ENCODE measurements at regions not wholly inside any gene's neighbourhood (a gene's known extent, or its start where the extent isn't known, plus 50 kb on each side); places are given as distances from the start of the nearest gene placed in this dataset.
A peak's percentile ranks its signal among the peaks of the same experiment; 100 is the strongest.

DNA sequence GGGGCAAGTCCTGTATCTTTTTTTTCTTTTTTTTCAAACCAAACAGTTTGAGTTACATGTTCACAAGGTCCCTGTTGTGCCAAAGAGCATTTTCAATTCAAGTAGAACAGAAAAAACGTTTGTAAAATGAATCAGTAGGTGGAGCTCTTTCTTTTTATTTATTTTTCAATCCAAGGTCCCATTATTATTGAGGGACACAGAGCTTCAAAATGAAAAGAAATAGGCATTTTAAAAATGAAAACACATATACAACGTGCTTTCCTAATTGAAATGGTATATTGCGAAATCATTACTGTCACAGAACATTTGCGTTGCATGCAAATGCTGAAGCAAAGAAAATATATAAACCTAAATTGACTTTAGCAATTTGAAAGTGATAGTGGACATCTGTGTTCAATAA, 711.0 kb downstream of the MECOM start:
- H3K56ac ChIP-seq (ENCODE audit: extremely low read depth, insufficient read depth, low read length), result no peak overlapping the region
- no peak overlapping the region for H3K23ac ChIP-seq (ENCODE audit: low read depth, low read length)
- H3K36me3 ChIP-seq (ENCODE audit: control insufficient read depth, insufficient read depth, low read length), result no peaks in the 10 kb centered on the region
- ATAC-seq (ENCODE audit: low read depth), result peak; percentile 76; the same call in 1 of the 2 replicates
- H2BK120ac ChIP-seq (ENCODE audit: low read depth, low read length), result no peak overlapping the region
- H3K4me1 ChIP-seq (ENCODE audit: control insufficient read depth, insufficient read depth, low read length), result no peaks in the 10 kb centered on the region
- no peaks in the 10 kb centered on the region for H3K79me1 ChIP-seq (ENCODE audit: low read depth in 1 of 2, low read length in 2 of 2)
- no peak overlapping the region for H3K4me3 ChIP-seq (ENCODE audit: insufficient read depth, low read depth, low read length)
- no CpG with 5 or more reads among the region's 4 CpGs for WGBS, 2 experiments (ENCODE audit: extremely low coverage in 2 of 2, insufficient read length in 1 of 2)
- H2AK5ac ChIP-seq (ENCODE audit: low read depth, low read length), result no peak overlapping the region
- H4K91ac ChIP-seq (ENCODE audit: insufficient read depth, low read depth, low read length), result no peak overlapping the region
- no TSS peak for BruUV-seq (replicated peaks)
- H2AFZ ChIP-seq (replicated peaks; ENCODE audit: low read length, poor library complexity), result no peak overlapping the region
- no peak overlapping the region for H4K8ac ChIP-seq (ENCODE audit: low read depth in 2 of 2, low read length in 2 of 2)
- no peak overlapping the region for H3K18ac ChIP-seq (ENCODE audit: low read depth, low read length)
- dilution Hi-C loops (cut with HindIII; ENCODE audit: low sequenced_read_pairs, unreplicated experiment) (no loop called here), in situ Hi-C loops (cut with MboI; ENCODE audit: low sequenced_read_pairs) (no loop called here), intact Hi-C loops (cut with micrococcal nuclease) (loop anchor here (2.0 kb wide), 2 partner anchors 194 to 710 kb away; partner anchors contain the start of gene MECOM)
- POLR2A ChIA-PET (ENCODE audit: unreplicated experiment), result no interaction called here
- no peaks in the 10 kb centered on the region for H3K27me3 ChIP-seq (ENCODE audit: control insufficient read depth, insufficient read depth, low read length)
- DNase-seq, result peak; percentile 47
- no peaks in the 10 kb centered on the region for H3K9me1 ChIP-seq (ENCODE audit: insufficient read depth, low read length)
- no peak overlapping the region for H3K27ac ChIP-seq (ENCODE audit: insufficient read depth, low read length)
- H3K9ac ChIP-seq (ENCODE audit: low read depth, low read length), result no peak overlapping the region
- no peak overlapping the region for H2BK5ac ChIP-seq (ENCODE audit: low read depth, low read length, poor library complexity, severe bottlenecking)
- no peak overlapping the region; the same call in 1 of the 2 replicates for H2BK20ac ChIP-seq (ENCODE audit: low read depth, low read length)
- H3K14ac ChIP-seq (replicated peaks; ENCODE audit: low read depth, low read length), result no peak overlapping the region
- H4K5ac ChIP-seq (ENCODE audit: low read depth, low read length), result no peak overlapping the region
- no peak for TF ChIP-seq SMC3 (IDR thresholded peaks at IDR 0.05; ENCODE audit: low read depth, low read length)
- TF ChIP-seq FOS (IDR thresholded peaks at IDR 0.05; ENCODE audit: low read depth, low read length), result no peak
- TF ChIP-seq RCOR1 (IDR thresholded peaks at IDR 0.05; ENCODE audit: insufficient replicate concordance, low read length), result no peak
- peak; percentile 18; the same call in 1 of the 2 replicates for TF ChIP-seq RAD21 (IDR thresholded peaks at IDR 0.05; ENCODE audit: low read length)
- no peak for TF ChIP-seq CHD1 (IDR thresholded peaks at IDR 0.05; ENCODE audit: low read depth, low read length)
- TF ChIP-seq CEBPB (IDR thresholded peaks at IDR 0.05; ENCODE audit: low read depth, low read length), result peak; percentile 96
- no peak for TF ChIP-seq NFE2L2 (IDR thresholded peaks at IDR 0.05; ENCODE audit: low read depth, low read length)
- TF ChIP-seq RFX5 (IDR thresholded peaks at IDR 0.05; ENCODE audit: low read depth, low read length), result no peak
- no peak for TF ChIP-seq USF2 (IDR thresholded peaks at IDR 0.05; ENCODE audit: low read depth, low read length)
- TF ChIP-seq MAFK (IDR thresholded peaks at IDR 0.05; ENCODE audit: low read depth, low read length), result no peak
- TF ChIP-seq, protein P1, sequence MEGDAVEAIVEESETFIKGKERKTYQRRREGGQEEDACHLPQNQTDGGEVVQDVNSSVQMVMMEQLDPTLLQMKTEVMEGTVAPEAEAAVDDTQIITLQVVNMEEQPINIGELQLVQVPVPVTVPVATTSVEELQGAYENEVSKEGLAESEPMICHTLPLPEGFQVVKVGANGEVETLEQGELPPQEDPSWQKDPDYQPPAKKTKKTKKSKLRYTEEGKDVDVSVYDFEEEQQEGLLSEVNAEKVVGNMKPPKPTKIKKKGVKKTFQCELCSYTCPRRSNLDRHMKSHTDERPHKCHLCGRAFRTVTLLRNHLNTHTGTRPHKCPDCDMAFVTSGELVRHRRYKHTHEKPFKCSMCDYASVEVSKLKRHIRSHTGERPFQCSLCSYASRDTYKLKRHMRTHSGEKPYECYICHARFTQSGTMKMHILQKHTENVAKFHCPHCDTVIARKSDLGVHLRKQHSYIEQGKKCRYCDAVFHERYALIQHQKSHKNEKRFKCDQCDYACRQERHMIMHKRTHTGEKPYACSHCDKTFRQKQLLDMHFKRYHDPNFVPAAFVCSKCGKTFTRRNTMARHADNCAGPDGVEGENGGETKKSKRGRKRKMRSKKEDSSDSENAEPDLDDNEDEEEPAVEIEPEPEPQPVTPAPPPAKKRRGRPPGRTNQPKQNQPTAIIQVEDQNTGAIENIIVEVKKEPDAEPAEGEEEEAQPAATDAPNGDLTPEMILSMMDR (conservative IDR thresholded peaks at IDR 0.05; ENCODE audit: low read depth, low read length), result peak; percentile 39
- no peak for TF ChIP-seq POLR2A (IDR thresholded peaks at IDR 0.05; ENCODE audit: low read depth, low read length)
- no peak for TF ChIP-seq MAZ (IDR thresholded peaks at IDR 0.05; ENCODE audit: borderline replicate concordance, low read depth, low read length)
- H3K4ac ChIP-seq (ENCODE audit: low read depth, low read length), result no peak overlapping the region
- no peak overlapping the region for H2BK15ac ChIP-seq (ENCODE audit: low read depth, low read length)
- no peaks in the 10 kb centered on the region for H3K9me3 ChIP-seq (ENCODE audit: control insufficient read depth, insufficient read depth, low read length)
- H4K20me1 ChIP-seq (ENCODE audit: insufficient read depth, low read length), result no peaks in the 10 kb centered on the region
- peak overlapping the region; percentile 54 for H3K4me2 ChIP-seq (ENCODE audit: low read depth, low read length)
- H2AK9ac ChIP-seq (replicated peaks; ENCODE audit: low read depth, low read length, poor library complexity), result no peak overlapping the region
- CTCF ChIA-PET, result interaction anchor here (0.6 to 1.5 kb wide), 11 partner anchors 9 to 791 kb away, joined by 3 to 6 read pairs (median 4); no protein-coding TSS in a partner anchor
